MCF 10A (cell line): ENCODE measurements at regions not wholly inside any gene's neighbourhood (a gene's known extent, or its start where the extent isn't known, plus 50 kb on each side); places are given as distances from the start of the nearest gene placed in this dataset.

Source experiments
- BruUV-seq: library from RNA; stranded (reverse); fragments of 400-500 nt; replicated peaks from 2 replicates; lab custom pipeline; 2021; lab: Mats Ljungman, UMichigan
- CTCF ChIA-PET: fragments of 300-600 bp; sonication (Branson Sonifier 250); formaldehyde crosslinking; extraction: SDS; loops from one replicate; lab custom pipeline; 2021; ENCODE audit warnings: antibody characterized with exemption, inconsistent platforms; lab: Yijun Ruan, JAX
- POLR2A ChIA-PET: fragments of 300-600, 350-650 bp; sonication (Branson Sonifier 250); formaldehyde crosslinking; extraction: SDS; loops from one replicate; lab custom pipeline; 2020; ENCODE audit warnings: antibody characterized with exemption, inconsistent platforms; lab: Yijun Ruan, JAX
- DNase-seq: peaks from one replicate; pipeline ENCODE4 v3.0.0-alpha.2; 2018; ENCODE audit not compliant: unreplicated experiment
- H3K27ac Mint-ChIP-seq: one replicate; pipeline ENCODE4 v1.8.0; 2022; ENCODE audit warnings: mild to moderate bottlenecking, low read depth, mixed read lengths; ENCODE audit not compliant: unreplicated experiment
- H3K27me3 Mint-ChIP-seq: one replicate; pipeline ENCODE4 v1.8.0; 2022; ENCODE audit warnings: mixed read lengths; ENCODE audit not compliant: insufficient read depth, unreplicated experiment
- H3K36me3 Mint-ChIP-seq: one replicate; pipeline ENCODE4 v1.8.0; 2022; ENCODE audit warnings: mild to moderate bottlenecking, moderate library complexity, mixed read lengths; ENCODE audit not compliant: insufficient read depth, unreplicated experiment
- H3K4me1 Mint-ChIP-seq: one replicate; pipeline ENCODE4 v1.8.0; 2022; ENCODE audit warnings: mixed read lengths; ENCODE audit not compliant: insufficient read depth, unreplicated experiment
- H3K4me3 Mint-ChIP-seq: one replicate; pipeline ENCODE4 v1.8.0; 2022; ENCODE audit warnings: mild to moderate bottlenecking, moderate library complexity, mixed read lengths; ENCODE audit not compliant: unreplicated experiment
- H3K9me3 Mint-ChIP-seq: one replicate; pipeline ENCODE4 v1.8.0; 2022; ENCODE audit warnings: mixed read lengths; ENCODE audit not compliant: unreplicated experiment
- intact Hi-C: fragments of 100-400 bp; cut with micrococcal nuclease; formaldehyde crosslinking; loops from 2 replicates; pipeline ENCODE4 v1.14.1; 2022
- TF ChIP-seq, protein P1 (sequence below): fragments of 200-600 bp; IDR thresholded peaks from one replicate; pipeline ENCODE4 v1.8.0; 2022; ENCODE audit warnings: antibody characterized with exemption, mild to moderate bottlenecking; ENCODE audit not compliant: unreplicated experiment

- TF ChIP-seq, protein P1, sequence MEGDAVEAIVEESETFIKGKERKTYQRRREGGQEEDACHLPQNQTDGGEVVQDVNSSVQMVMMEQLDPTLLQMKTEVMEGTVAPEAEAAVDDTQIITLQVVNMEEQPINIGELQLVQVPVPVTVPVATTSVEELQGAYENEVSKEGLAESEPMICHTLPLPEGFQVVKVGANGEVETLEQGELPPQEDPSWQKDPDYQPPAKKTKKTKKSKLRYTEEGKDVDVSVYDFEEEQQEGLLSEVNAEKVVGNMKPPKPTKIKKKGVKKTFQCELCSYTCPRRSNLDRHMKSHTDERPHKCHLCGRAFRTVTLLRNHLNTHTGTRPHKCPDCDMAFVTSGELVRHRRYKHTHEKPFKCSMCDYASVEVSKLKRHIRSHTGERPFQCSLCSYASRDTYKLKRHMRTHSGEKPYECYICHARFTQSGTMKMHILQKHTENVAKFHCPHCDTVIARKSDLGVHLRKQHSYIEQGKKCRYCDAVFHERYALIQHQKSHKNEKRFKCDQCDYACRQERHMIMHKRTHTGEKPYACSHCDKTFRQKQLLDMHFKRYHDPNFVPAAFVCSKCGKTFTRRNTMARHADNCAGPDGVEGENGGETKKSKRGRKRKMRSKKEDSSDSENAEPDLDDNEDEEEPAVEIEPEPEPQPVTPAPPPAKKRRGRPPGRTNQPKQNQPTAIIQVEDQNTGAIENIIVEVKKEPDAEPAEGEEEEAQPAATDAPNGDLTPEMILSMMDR = no peak
- DNase-seq = no peak
- Mint-ChIP-seq H3K27ac (no peak overlapping the region), H3K36me3 (no peaks in the 10 kb centered on the region), H3K27me3 (no peaks in the 10 kb centered on the region), H3K4me3 (no peak overlapping the region), H3K9me3 (no peaks in the 10 kb centered on the region), H3K4me1 (no peaks in the 10 kb centered on the region)
- intact Hi-C loops = no loop called here
- BruUV-seq = no TSS peak
- CTCF ChIA-PET = interaction anchor here (0.7 kb wide), 2 partner anchors 98 to 289 kb away, joined by 3 to 4 read pairs; no protein-coding TSS in a partner anchor
- POLR2A ChIA-PET = interaction anchor here (0.5 kb wide), 1 partner anchor 93 kb away, joined by 4 read pairs; no protein-coding TSS in a partner anchor
Measured at GRCh38 chr2:204357286-204357685, 188.0 kb upstream of the PARD3B start.

DNA sequence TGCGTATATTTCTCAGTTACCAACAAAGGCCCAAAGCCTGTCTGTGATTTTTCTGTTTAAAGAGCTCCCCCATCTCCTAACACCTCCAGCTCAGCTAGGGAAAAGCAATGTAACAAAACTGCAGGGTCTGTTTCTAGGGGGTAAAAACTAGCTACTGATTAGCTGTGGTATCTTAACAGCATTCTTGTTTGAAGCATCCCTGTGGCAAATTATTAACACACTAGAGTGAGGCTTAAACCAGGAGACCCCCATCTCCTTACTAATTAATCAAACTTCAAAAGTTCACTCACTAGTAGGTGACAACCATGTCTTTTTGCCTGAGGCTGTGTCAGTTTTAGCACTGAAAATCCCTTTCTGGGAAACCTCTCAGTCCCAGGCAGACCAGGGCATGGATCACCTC lies 186.2 kb upstream of the PARD3B start:
- CTCF ChIA-PET = interaction anchor here (0.7 to 1.1 kb wide), 3 partner anchors 21 to 266 kb away, joined by 3 read pairs; no protein-coding TSS in a partner anchor
- no peak overlapping the region for H3K27ac Mint-ChIP-seq

GRCh38 chr2:204360218-204361007 lies 184.9 kb upstream of the PARD3B start:
- Mint-ChIP-seq H3K9me3 (no peaks in the 10 kb centered on the region), H3K36me3 (no peaks in the 10 kb centered on the region), H3K4me1 (no peaks in the 10 kb centered on the region), H3K27me3 (no peaks in the 10 kb centered on the region), H3K4me3 (no peak overlapping the region), H3K27ac (no peak overlapping the region)
- DNase-seq = no peak
- TF ChIP-seq, protein P1 = no peak
- intact Hi-C loops = no loop called here
- BruUV-seq = no TSS peak
- CTCF ChIA-PET = interaction anchor here (1.5 kb wide), 1 partner anchor 37 kb away, joined by 4 read pairs; no protein-coding TSS in a partner anchor
- POLR2A ChIA-PET = interaction anchor here (0.6 kb wide), 1 partner anchor 9 kb away, joined by 4 read pairs; no protein-coding TSS in a partner anchor

More for the DNA sequence above, 186.2 kb upstream of the PARD3B start:
- TF ChIP-seq, protein P1 = no peak
- no peaks in the 10 kb centered on the region for H3K9me3 Mint-ChIP-seq
- H3K4me1 Mint-ChIP-seq = no peaks in the 10 kb centered on the region
- DNase-seq = no peak
- intact Hi-C loops = no loop called here
- no peaks in the 10 kb centered on the region for H3K36me3 Mint-ChIP-seq
- POLR2A ChIA-PET = no interaction called here
- no peak overlapping the region for H3K4me3 Mint-ChIP-seq
- BruUV-seq = no TSS peak
- no peaks in the 10 kb centered on the region for H3K27me3 Mint-ChIP-seq

GRCh38 chr2:204361738-204362137 lies 183.5 kb upstream of the PARD3B start:
- no TSS peak for BruUV-seq
- ChIA-PET POLR2A (interaction anchor here (0.7 kb wide), 1 partner anchor 872 kb away, joined by 3 read pairs; no protein-coding TSS in a partner anchor), CTCF (no interaction called here)
- no peak for DNase-seq
- intact Hi-C loops = no loop called here
- Mint-ChIP-seq H3K27ac (no peak overlapping the region), H3K36me3 (no peaks in the 10 kb centered on the region), H3K9me3 (no peaks in the 10 kb centered on the region), H3K4me1 (no peaks in the 10 kb centered on the region), H3K4me3 (no peak overlapping the region), H3K27me3 (no peaks in the 10 kb centered on the region)
- TF ChIP-seq, protein P1 = no peak
